Fibroblast of lung (primary cell): ENCODE measurements at regions not wholly inside any gene's neighbourhood (a gene's known extent, or its start where the extent isn't known, plus 50 kb on each side); places are given as distances from the start of the nearest gene placed in this dataset.
"Not testable (repeated sequence)": the region's sequence is repeated elsewhere in the genome, so short reads cannot be mapped to it uniquely, and the experiment has no call there.

ENCODE experiments used
- DNase-seq, 2 donors: peaks; one replicate each; pipeline versions ENCODE4 v3.0.0 to v3.0.0-alpha.2; 2010; ENCODE audit warnings: low read depth in 2 of 2
- H2AFZ ChIP-seq: 2 replicates; pipeline ENCODE4 v1.5.1; 2012; ENCODE audit warnings: low read length, control low read depth, inconsistent platforms
- H3K27ac ChIP-seq: 2 replicates; pipeline ENCODE4 v1.5.1; 2011; ENCODE audit warnings: low read length, control low read depth; ENCODE audit not compliant: insufficient read depth
- H3K27me3 ChIP-seq: 2 replicates; pipeline ENCODE4 v1.5.1; 2011; ENCODE audit warnings: mild to moderate bottlenecking, low read length; ENCODE audit not compliant: control insufficient read depth, insufficient read depth
- H3K36me3 ChIP-seq: 2 replicates; pipeline ENCODE4 v1.5.1; 2011; ENCODE audit warnings: low read length; ENCODE audit not compliant: control insufficient read depth, insufficient read depth
- H3K4me1 ChIP-seq: 2 replicates; pipeline ENCODE4 v1.5.1; 2011; ENCODE audit warnings: low read length; ENCODE audit not compliant: control insufficient read depth, insufficient read depth; ENCODE audit errors: extremely low read depth
- H3K4me2 ChIP-seq: 2 replicates; pipeline ENCODE4 v1.5.1; 2011; ENCODE audit warnings: low read length, control low read depth; ENCODE audit not compliant: insufficient read depth; ENCODE audit errors: extremely low read depth
- H3K4me3 ChIP-seq, 4 experiments: fragments of 200-600 bp in 1 of 4; sonication (generic) in 1 of 4; replicated peaks in 1 of 4; 2 replicates each; pipeline ENCODE4 v1.5.1; 2011 to 2016; ENCODE audit warnings: low read length in 4 of 4, low read depth in 3 of 4, mild to moderate bottlenecking in 3 of 4, control low read depth in 2 of 4, inconsistent platforms in 1 of 4, mixed read lengths in 1 of 4; ENCODE audit not compliant: insufficient read depth in 1 of 4; ENCODE audit errors: control extremely low read depth in 1 of 4
- H3K79me2 ChIP-seq: 2 replicates; pipeline ENCODE4 v1.5.1; 2012; ENCODE audit warnings: mild to moderate bottlenecking, low read length, inconsistent platforms; ENCODE audit not compliant: control insufficient read depth, insufficient read depth
- H3K9ac ChIP-seq: 2 replicates; pipeline ENCODE4 v1.5.1; 2011; ENCODE audit warnings: mild to moderate bottlenecking, low read length, control low read depth; ENCODE audit not compliant: insufficient read depth
- H3K9me3 ChIP-seq: 2 replicates; pipeline ENCODE4 v1.5.1; 2012; ENCODE audit warnings: low read depth, low read length; ENCODE audit not compliant: control insufficient read depth, insufficient read depth
- H4K20me1 ChIP-seq: 2 replicates; pipeline ENCODE4 v1.5.1; 2011; ENCODE audit warnings: low read length; ENCODE audit not compliant: control insufficient read depth, insufficient read depth; ENCODE audit errors: extremely low read depth
- EZH2 ChIP-seq: IDR thresholded peaks from 2 replicates; pipeline ENCODE4 v1.5.1; 2012; ENCODE audit warnings: low read length, control low read depth, mild to moderate bottlenecking; ENCODE audit errors: missing control alignments
- TF ChIP-seq, protein P1 (sequence below), 2 donors: IDR thresholded peaks in 1 of 2; conservative IDR thresholded peaks in 1 of 2; 1 replicate in 1 of 2; 2 replicates in 1 of 2; pipeline ENCODE4 v1.5.1; 2011 to 2012; ENCODE audit warnings: low read length in 2 of 2, control low read depth in 1 of 2, inconsistent platforms in 1 of 2, low read depth in 1 of 2, mild to moderate bottlenecking in 1 of 2

DNA sequence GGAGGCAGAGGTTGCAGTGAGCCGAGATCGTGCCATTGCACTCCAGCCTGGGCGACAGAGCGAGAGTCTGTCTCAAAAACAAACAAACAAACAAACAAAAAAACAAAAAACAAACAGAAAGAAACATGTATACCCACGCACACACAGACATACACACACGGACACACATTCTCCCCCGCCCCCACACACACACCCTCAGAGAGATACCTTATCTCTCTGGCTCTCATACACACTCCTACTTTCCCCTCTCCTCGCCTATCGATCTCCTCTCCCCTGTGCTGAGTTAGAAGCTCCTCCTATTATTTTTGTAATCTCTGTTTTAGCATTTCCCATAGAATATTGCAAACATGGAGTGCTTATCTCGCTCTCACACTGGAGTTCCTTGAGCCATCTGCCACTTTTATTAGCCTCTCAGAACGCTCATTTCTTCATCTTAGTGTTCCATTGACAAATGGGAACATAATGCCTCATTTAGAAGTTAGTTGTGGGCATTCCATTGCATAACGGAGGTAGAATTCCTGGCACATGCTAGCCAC is 144.2 kb upstream of the CITED2 start:
- no peak for DNase-seq
- Histone ChIP-seq H3K9me3 (no peaks in the 10 kb centered on the region), H3K4me3 (no peak overlapping the region), H3K79me2 (no peaks in the 10 kb centered on the region), H3K36me3 (no peaks in the 10 kb centered on the region), H3K27me3 (no peaks in the 10 kb centered on the region), H2AFZ (no peak overlapping the region), H3K27ac (no peak overlapping the region), H4K20me1 (no peaks in the 10 kb centered on the region), H3K4me1 (no peaks in the 10 kb centered on the region), H3K4me2 (no peak overlapping the region), H3K9ac (no peak overlapping the region)
- TF ChIP-seq EZH2 = no peak
- TF ChIP-seq, protein P1, sequence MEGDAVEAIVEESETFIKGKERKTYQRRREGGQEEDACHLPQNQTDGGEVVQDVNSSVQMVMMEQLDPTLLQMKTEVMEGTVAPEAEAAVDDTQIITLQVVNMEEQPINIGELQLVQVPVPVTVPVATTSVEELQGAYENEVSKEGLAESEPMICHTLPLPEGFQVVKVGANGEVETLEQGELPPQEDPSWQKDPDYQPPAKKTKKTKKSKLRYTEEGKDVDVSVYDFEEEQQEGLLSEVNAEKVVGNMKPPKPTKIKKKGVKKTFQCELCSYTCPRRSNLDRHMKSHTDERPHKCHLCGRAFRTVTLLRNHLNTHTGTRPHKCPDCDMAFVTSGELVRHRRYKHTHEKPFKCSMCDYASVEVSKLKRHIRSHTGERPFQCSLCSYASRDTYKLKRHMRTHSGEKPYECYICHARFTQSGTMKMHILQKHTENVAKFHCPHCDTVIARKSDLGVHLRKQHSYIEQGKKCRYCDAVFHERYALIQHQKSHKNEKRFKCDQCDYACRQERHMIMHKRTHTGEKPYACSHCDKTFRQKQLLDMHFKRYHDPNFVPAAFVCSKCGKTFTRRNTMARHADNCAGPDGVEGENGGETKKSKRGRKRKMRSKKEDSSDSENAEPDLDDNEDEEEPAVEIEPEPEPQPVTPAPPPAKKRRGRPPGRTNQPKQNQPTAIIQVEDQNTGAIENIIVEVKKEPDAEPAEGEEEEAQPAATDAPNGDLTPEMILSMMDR (conservative IDR thresholded peaks at IDR 0.05 in 1 of 2, IDR thresholded peaks at IDR 0.05 in 1 of 2; ENCODE audit: low read depth in 1 of 2, low read length in 2 of 2) = no peak

DNA sequence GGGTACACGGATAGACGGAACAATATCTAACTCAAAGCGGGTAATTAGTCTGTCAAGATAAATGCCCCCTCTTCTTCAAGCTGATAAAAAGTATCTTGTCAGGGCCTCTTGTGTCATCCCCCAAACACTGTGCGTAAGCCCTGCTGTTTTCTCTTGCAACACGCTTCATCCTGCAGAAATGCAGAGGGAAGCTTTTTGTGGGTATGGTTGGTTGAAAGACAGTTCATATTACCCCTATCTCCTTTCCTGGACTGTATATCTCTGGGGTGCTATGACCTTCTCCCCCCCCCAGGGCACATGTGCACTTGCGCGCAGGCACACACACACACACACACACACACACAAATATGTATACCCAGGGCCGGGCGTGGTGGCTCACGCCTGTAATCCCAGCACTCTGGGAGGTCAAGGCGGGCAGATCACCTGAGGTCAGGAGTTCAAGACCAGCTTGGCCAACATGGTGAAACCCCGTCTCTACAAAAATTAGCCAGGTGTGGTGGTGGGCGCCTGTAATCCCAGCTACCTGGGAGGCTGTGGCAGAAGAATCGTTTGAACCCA is 143.6 kb upstream of the CITED2 start:
- not testable (repeated sequence) for H3K27ac ChIP-seq, H3K4me3 ChIP-seq, H3K9me3 ChIP-seq, H3K4me2 ChIP-seq, H3K9ac ChIP-seq, H4K20me1 ChIP-seq, H3K79me2 ChIP-seq, H2AFZ ChIP-seq, H3K36me3 ChIP-seq, DNase-seq, H3K27me3 ChIP-seq, H3K4me1 ChIP-seq

DNA sequence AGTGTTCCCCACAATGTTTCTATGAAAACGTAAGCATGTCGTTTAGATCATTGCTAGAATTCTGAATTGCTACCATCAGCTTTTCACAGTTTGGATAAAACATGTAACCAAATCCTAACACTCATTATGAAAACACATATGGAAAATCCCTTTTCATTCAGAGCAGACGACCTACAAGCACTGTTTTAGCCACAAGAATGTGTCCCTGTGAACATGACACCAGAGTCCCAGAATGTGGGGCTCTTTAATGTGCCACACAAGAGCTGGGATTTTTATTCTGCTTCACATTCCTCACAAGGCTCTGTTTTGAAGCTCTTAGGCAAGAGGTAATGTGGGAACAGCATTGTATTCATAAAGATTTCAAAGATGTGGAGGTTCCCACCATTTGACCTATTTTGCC is 141.1 kb upstream of the CITED2 start:
- H3K36me3 ChIP-seq = no peaks in the 10 kb centered on the region
- no peaks in the 10 kb centered on the region for H3K4me1 ChIP-seq
- no peak overlapping the region for H3K4me3 ChIP-seq
- no peak overlapping the region for H2AFZ ChIP-seq
- H3K9ac ChIP-seq = no peak overlapping the region
- no peak overlapping the region for H3K27ac ChIP-seq
- TF ChIP-seq, protein P1 (conservative IDR thresholded peaks at IDR 0.05 in 1 of 2, IDR thresholded peaks at IDR 0.05 in 1 of 2; ENCODE audit: low read depth in 1 of 2, low read length in 2 of 2) = no peak
- no peak for TF ChIP-seq EZH2
- peak in 1 of 2 donors; percentile 59 for DNase-seq
- no peak overlapping the region for H3K4me2 ChIP-seq
- H3K79me2 ChIP-seq = no peaks in the 10 kb centered on the region
- no peaks in the 10 kb centered on the region for H4K20me1 ChIP-seq
- H3K9me3 ChIP-seq = no peaks in the 10 kb centered on the region
- no peaks in the 10 kb centered on the region for H3K27me3 ChIP-seq
